ENCODE measurements at regions not wholly inside any gene's neighbourhood (a gene's known extent, or its start where the extent isn't known, plus 50 kb on each side); places are given as distances from the start of the nearest gene placed in this dataset.

- H3K36me3 ChIP-seq (ENCODE audit: control insufficient read depth in 4 of 4, insufficient read depth in 3 of 4, low read depth in 1 of 4, low read length in 3 of 4) = no peaks in the 10 kb centered on the region
- WGBS = 85% methylated on average over 3 of the region's 3 CpGs
- no peak overlapping the region for H3K9ac ChIP-seq (ENCODE audit: low read depth in 1 of 2, low read length in 2 of 2)
- no peaks in the 10 kb centered on the region for H3K4me1 ChIP-seq (ENCODE audit: control insufficient read depth in 4 of 4, insufficient read depth in 4 of 4, low read length in 3 of 4)
- TF ChIP-seq YY1 (IDR thresholded peaks at IDR 0.05) (no peak), ATF3 (IDR thresholded peaks at IDR 0.05) (no peak), ZBTB33 (IDR thresholded peaks at IDR 0.05) (no peak), HNF4G (IDR thresholded peaks at IDR 0.05) (no peak), JUND (IDR thresholded peaks at IDR 0.05) (no peak), REST (IDR thresholded peaks at IDR 0.05) (no peak), NR2F2 (IDR thresholded peaks at IDR 0.05) (no peak), CTCF (IDR thresholded peaks at IDR 0.05; ENCODE audit: low read depth, low read length, missing input control) (no peak), RAD21 (IDR thresholded peaks at IDR 0.05) (no peak), FOXA1 (IDR thresholded peaks at IDR 0.05) (no peak), RXRA (IDR thresholded peaks at IDR 0.05) (no peak), SP1 (IDR thresholded peaks at IDR 0.05) (no peak)
- no peaks in the 10 kb centered on the region for H3K27me3 ChIP-seq (ENCODE audit: control insufficient read depth in 4 of 4, insufficient read depth in 4 of 4, low read length in 3 of 4)
- H3K9me3 ChIP-seq (ENCODE audit: control insufficient read depth in 4 of 4, low read length in 3 of 4) = peaks cover 0 to 6% (median under 1%) of the 10 kb centered on the region in 4 donors
- H3K27ac ChIP-seq (ENCODE audit: low read depth in 1 of 2, low read length in 2 of 2) = no peak overlapping the region
- H3K4me3 ChIP-seq (ENCODE audit: low read depth in 1 of 3, low read length in 3 of 3) = no peak overlapping the region
- DNase-seq (ENCODE audit: low spot score) = no peak
These were observed 109.4 kb upstream of the FAM9C start for GRCh38 chrX:13153796-13154195.

GRCh38 chrX:13152518-13153185 is 108.2 kb upstream of the FAM9C start:
- Histone ChIP-seq H3K4me1 (ENCODE audit: control insufficient read depth in 4 of 4, insufficient read depth in 4 of 4, low read length in 3 of 4) (no peaks in the 10 kb centered on the region), H3K27me3 (ENCODE audit: control insufficient read depth in 4 of 4, insufficient read depth in 4 of 4, low read length in 3 of 4) (no peaks in the 10 kb centered on the region), H3K9me3 (ENCODE audit: control insufficient read depth in 4 of 4, low read length in 3 of 4) (peaks cover 0 to 6% (median 2%) of the 10 kb centered on the region in 4 donors), H3K36me3 (ENCODE audit: control insufficient read depth in 4 of 4, insufficient read depth in 3 of 4, low read depth in 1 of 4, low read length in 3 of 4) (no peaks in the 10 kb centered on the region), H3K9ac (ENCODE audit: low read depth in 1 of 2, low read length in 2 of 2) (no peak overlapping the region), H3K27ac (ENCODE audit: low read depth in 1 of 2, low read length in 2 of 2) (no peak overlapping the region), H3K4me3 (ENCODE audit: low read depth in 1 of 3, low read length in 3 of 3) (no peak overlapping the region)
- WGBS = 91% methylated on average over 7 of the region's 7 CpGs
- no peak for DNase-seq (ENCODE audit: low spot score)
- TF ChIP-seq YY1 (IDR thresholded peaks at IDR 0.05) (no peak), MAX (IDR thresholded peaks at IDR 0.05) (no peak), HNF4A (conservative IDR thresholded peaks at IDR 0.05) (no peak), EGR1 (IDR thresholded peaks at IDR 0.05; ENCODE audit: low read depth in 2 of 2) (no peak), NR2F2 (IDR thresholded peaks at IDR 0.05) (no peak), HNF4G (IDR thresholded peaks at IDR 0.05) (no peak), GABPA (IDR thresholded peaks at IDR 0.05 in 1 of 2, conservative IDR thresholded peaks at IDR 0.05 in 1 of 2) (no peak), FOXA2 (IDR thresholded peaks at IDR 0.05) (no peak), JUND (IDR thresholded peaks at IDR 0.05) (no peak), RAD21 (IDR thresholded peaks at IDR 0.05) (no peak), SP1 (IDR thresholded peaks at IDR 0.05) (no peak), TAF1 (conservative IDR thresholded peaks at IDR 0.05) (no peak), FOXA1 (IDR thresholded peaks at IDR 0.05) (no peak), ATF3 (IDR thresholded peaks at IDR 0.05) (no peak), REST (IDR thresholded peaks at IDR 0.05) (no peak)

Data from liver (tissue), 8 donors.